ENCODE measurements at regions not wholly inside any gene's neighbourhood (a gene's known extent, or its start where the extent isn't known, plus 50 kb on each side); places are given as distances from the start of the nearest gene placed in this dataset.

DNA sequence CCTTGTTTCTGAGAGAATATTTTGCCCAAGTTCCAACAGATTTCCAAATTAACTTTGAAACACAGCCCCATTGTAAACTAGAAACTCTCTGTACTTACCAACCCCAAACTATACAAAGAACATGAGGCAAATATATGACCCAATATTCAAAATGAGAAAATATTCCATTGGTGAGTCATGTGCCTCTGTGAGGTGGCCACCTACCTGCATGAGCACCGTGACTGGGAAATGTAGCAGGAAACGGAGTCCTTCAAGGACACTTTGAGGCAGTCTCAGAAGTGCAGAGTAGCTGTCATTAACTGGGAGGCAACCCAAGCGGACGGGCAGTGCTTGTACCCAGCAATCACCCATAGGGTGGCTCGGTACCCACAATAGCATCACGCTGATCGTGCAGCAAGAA lies 335.5 kb upstream of the NOX3 start (continued):
- TF ChIP-seq, protein P1, sequence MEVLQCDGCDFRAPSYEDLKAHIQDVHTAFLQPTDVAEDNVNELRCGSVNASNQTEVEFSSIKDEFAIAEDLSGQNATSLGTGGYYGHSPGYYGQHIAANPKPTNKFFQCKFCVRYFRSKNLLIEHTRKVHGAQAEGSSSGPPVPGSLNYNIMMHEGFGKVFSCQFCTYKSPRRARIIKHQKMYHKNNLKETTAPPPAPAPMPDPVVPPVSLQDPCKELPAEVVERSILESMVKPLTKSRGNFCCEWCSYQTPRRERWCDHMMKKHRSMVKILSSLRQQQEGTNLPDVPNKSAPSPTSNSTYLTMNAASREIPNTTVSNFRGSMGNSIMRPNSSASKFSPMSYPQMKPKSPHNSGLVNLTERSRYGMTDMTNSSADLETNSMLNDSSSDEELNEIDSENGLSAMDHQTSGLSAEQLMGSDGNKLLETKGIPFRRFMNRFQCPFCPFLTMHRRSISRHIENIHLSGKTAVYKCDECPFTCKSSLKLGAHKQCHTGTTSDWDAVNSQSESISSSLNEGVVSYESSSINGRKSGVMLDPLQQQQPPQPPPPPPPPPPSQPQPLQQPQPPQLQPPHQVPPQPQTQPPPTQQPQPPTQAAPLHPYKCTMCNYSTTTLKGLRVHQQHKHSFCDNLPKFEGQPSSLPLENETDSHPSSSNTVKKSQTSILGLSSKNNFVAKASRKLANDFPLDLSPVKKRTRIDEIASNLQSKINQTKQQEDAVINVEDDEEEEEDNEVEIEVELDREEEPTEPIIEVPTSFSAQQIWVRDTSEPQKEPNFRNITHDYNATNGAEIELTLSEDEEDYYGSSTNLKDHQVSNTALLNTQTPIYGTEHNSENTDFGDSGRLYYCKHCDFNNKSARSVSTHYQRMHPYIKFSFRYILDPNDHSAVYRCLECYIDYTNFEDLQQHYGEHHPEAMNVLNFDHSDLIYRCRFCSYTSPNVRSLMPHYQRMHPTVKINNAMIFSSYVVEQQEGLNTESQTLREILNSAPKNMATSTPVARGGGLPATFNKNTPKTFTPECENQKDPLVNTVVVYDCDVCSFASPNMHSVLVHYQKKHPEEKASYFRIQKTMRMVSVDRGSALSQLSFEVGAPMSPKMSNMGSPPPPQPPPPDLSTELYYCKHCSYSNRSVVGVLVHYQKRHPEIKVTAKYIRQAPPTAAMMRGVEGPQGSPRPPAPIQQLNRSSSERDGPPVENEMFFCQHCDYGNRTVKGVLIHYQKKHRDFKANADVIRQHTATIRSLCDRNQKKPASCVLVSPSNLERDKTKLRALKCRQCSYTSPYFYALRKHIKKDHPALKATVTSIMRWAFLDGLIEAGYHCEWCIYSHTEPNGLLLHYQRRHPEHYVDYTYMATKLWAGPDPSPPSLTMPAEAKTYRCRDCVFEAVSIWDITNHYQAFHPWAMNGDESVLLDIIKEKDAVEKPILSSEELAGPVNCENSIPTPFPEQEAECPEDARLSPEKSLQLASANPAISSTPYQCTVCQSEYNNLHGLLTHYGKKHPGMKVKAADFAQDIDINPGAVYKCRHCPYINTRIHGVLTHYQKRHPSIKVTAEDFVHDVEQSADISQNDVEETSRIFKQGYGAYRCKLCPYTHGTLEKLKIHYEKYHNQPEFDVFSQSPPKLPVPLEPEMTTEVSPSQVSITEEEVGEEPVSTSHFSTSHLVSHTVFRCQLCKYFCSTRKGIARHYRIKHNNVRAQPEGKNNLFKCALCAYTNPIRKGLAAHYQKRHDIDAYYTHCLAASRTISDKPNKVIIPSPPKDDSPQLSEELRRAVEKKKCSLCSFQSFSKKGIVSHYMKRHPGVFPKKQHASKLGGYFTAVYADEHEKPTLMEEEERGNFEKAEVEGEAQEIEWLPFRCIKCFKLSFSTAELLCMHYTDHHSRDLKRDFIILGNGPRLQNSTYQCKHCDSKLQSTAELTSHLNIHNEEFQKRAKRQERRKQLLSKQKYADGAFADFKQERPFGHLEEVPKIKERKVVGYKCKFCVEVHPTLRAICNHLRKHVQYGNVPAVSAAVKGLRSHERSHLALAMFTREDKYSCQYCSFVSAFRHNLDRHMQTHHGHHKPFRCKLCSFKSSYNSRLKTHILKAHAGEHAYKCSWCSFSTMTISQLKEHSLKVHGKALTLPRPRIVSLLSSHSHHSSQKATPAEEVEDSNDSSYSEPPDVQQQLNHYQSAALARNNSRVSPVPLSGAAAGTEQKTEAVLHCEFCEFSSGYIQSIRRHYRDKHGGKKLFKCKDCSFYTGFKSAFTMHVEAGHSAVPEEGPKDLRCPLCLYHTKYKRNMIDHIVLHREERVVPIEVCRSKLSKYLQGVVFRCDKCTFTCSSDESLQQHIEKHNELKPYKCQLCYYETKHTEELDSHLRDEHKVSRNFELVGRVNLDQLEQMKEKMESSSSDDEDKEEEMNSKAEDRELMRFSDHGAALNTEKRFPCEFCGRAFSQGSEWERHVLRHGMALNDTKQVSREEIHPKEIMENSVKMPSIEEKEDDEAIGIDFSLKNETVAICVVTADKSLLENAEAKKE (CRISPR knock-in tag; IDR thresholded peaks at IDR 0.05): no peak
- no peak for TF ChIP-seq NANOG (IDR thresholded peaks at IDR 0.05; ENCODE audit: borderline replicate concordance)
- TF ChIP-seq, protein P2, sequence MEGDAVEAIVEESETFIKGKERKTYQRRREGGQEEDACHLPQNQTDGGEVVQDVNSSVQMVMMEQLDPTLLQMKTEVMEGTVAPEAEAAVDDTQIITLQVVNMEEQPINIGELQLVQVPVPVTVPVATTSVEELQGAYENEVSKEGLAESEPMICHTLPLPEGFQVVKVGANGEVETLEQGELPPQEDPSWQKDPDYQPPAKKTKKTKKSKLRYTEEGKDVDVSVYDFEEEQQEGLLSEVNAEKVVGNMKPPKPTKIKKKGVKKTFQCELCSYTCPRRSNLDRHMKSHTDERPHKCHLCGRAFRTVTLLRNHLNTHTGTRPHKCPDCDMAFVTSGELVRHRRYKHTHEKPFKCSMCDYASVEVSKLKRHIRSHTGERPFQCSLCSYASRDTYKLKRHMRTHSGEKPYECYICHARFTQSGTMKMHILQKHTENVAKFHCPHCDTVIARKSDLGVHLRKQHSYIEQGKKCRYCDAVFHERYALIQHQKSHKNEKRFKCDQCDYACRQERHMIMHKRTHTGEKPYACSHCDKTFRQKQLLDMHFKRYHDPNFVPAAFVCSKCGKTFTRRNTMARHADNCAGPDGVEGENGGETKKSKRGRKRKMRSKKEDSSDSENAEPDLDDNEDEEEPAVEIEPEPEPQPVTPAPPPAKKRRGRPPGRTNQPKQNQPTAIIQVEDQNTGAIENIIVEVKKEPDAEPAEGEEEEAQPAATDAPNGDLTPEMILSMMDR (conservative IDR thresholded peaks at IDR 0.05; ENCODE audit: low read depth in 2 of 2): no peak
- no peak for TF ChIP-seq EZH2 (IDR thresholded peaks at IDR 0.05; ENCODE audit: low read depth, unreplicated experiment)
- no peak for TF ChIP-seq ZNF114 (CRISPR knock-in tag; IDR thresholded peaks at IDR 0.05)
- TF ChIP-seq STAT1 (IDR thresholded peaks at IDR 0.05; ENCODE audit: unreplicated experiment): no peak
- TF ChIP-seq POLR2AphosphoS5 (IDR thresholded peaks at IDR 0.05; ENCODE audit: low read depth): no peak

GRCh38 chr6:155787168-155787567 lies 331.5 kb upstream of the NOX3 start:
- no peaks in the 10 kb centered on the region for H3K79me2 ChIP-seq (replicated peaks; ENCODE audit: insufficient read depth)
- peaks cover 4% of the 10 kb centered on the region; the same call in 2 of the 3 replicates for H3K4me1 Mint-ChIP-seq
- H3K4me2 ChIP-seq: no peak overlapping the region
- peaks cover 37% of the 10 kb centered on the region for H3K9me3 Mint-ChIP-seq
- no peaks in the 10 kb centered on the region for H3F3A ChIP-seq (replicated peaks; ENCODE audit: low read depth)
- no peaks in the 10 kb centered on the region for H3K27me3 ChIP-seq (ENCODE audit: insufficient read depth)
- H3K27me3 Mint-ChIP-seq (ENCODE audit: insufficient read depth, low read depth, poor library complexity): no peaks in the 10 kb centered on the region
- no peak overlapping the region for H3K4me3 Mint-ChIP-seq
- no peak overlapping the region for H2AFZ ChIP-seq
- no peaks in the 10 kb centered on the region for H3K4me1 ChIP-seq (ENCODE audit: insufficient read depth)
- no peaks in the 10 kb centered on the region for H3K9me2 ChIP-seq (ENCODE audit: insufficient read depth)
- H3K27ac ChIP-seq (ENCODE audit: low read depth): no peak overlapping the region
- peak; percentile 18 for DNase-seq (ENCODE audit: low spot score)
- ATAC-seq: no peak
- no peaks in the 10 kb centered on the region for H4K20me1 ChIP-seq (replicated peaks; ENCODE audit: insufficient read depth)
- H3K27ac Mint-ChIP-seq: no peak overlapping the region
- no peak overlapping the region for H3K4me3 ChIP-seq
- no peaks in the 10 kb centered on the region for H3K36me3 ChIP-seq (ENCODE audit: insufficient read depth)
- H3K36me3 Mint-ChIP-seq (ENCODE audit: low read depth): peaks cover 33% of the 10 kb centered on the region
- TF ChIP-seq CREB1 (CRISPR knock-in tag; IDR thresholded peaks at IDR 0.05; ENCODE audit: low read depth): no peak
- TF ChIP-seq ZNF114 (CRISPR knock-in tag; IDR thresholded peaks at IDR 0.05): no peak
- no peak for TF ChIP-seq STAT1 (IDR thresholded peaks at IDR 0.05; ENCODE audit: unreplicated experiment)
- TF ChIP-seq JUNB (IDR thresholded peaks at IDR 0.05; ENCODE audit: unreplicated experiment): no peak
- TF ChIP-seq, protein P3, sequence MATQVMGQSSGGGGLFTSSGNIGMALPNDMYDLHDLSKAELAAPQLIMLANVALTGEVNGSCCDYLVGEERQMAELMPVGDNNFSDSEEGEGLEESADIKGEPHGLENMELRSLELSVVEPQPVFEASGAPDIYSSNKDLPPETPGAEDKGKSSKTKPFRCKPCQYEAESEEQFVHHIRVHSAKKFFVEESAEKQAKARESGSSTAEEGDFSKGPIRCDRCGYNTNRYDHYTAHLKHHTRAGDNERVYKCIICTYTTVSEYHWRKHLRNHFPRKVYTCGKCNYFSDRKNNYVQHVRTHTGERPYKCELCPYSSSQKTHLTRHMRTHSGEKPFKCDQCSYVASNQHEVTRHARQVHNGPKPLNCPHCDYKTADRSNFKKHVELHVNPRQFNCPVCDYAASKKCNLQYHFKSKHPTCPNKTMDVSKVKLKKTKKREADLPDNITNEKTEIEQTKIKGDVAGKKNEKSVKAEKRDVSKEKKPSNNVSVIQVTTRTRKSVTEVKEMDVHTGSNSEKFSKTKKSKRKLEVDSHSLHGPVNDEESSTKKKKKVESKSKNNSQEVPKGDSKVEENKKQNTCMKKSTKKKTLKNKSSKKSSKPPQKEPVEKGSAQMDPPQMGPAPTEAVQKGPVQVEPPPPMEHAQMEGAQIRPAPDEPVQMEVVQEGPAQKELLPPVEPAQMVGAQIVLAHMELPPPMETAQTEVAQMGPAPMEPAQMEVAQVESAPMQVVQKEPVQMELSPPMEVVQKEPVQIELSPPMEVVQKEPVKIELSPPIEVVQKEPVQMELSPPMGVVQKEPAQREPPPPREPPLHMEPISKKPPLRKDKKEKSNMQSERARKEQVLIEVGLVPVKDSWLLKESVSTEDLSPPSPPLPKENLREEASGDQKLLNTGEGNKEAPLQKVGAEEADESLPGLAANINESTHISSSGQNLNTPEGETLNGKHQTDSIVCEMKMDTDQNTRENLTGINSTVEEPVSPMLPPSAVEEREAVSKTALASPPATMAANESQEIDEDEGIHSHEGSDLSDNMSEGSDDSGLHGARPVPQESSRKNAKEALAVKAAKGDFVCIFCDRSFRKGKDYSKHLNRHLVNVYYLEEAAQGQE (IDR thresholded peaks at IDR 0.05; ENCODE audit: unreplicated experiment): no peak
- TF ChIP-seq NANOG (IDR thresholded peaks at IDR 0.05; ENCODE audit: borderline replicate concordance): no peak
- no peak for TF ChIP-seq EZH2phosphoT487 (IDR thresholded peaks at IDR 0.05; ENCODE audit: unreplicated experiment)
- no peak for TF ChIP-seq ETS1 (IDR thresholded peaks at IDR 0.05)

Data from GM23338 (cell line).